ENCODE measurements at regions not wholly inside any gene's neighbourhood (a gene's known extent, or its start where the extent isn't known, plus 50 kb on each side); places are given as distances from the start of the nearest gene placed in this dataset.

DNA sequence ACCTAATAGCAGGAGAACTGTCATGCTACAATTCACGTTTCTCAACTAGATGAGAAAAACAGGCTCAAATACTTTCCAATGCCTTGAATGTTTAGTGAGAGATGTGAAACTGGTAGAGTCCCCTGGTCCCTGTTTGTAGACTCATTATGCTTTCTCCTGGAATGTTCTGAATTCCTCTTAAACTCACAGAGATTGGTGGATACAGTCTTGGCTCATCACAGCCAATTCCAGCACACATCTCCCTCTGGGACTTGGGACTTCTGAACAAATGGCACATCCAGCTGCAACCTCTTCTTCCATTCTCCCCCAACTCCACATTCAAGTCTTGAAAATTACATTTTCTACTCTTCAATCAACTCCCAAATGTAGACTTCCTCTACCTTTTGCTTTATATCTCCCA, 58.4 kb upstream of the NT5C1B start:
- Histone ChIP-seq H3K9ac (ENCODE audit: low read depth, low read length) (no peak overlapping the region), H2BK20ac (ENCODE audit: low read depth, low read length) (no peak overlapping the region), H3K14ac (replicated peaks; ENCODE audit: low read depth, low read length) (no peak overlapping the region), H4K5ac (ENCODE audit: low read depth, low read length) (no peak overlapping the region), H3K4me3 (ENCODE audit: insufficient read depth, low read depth, low read length) (no peak overlapping the region), H3K27ac (ENCODE audit: insufficient read depth, low read length) (no peak overlapping the region), H4K91ac (ENCODE audit: insufficient read depth, low read depth, low read length) (no peak overlapping the region), H3K56ac (ENCODE audit: extremely low read depth, insufficient read depth, low read length) (no peak overlapping the region), H2AK5ac (ENCODE audit: low read depth, low read length) (no peak overlapping the region), H3K9me3 (ENCODE audit: control insufficient read depth, insufficient read depth, low read length) (no peaks in the 10 kb centered on the region), H4K8ac (ENCODE audit: low read depth in 2 of 2, low read length in 2 of 2) (no peak overlapping the region), H2AFZ (replicated peaks; ENCODE audit: low read length, poor library complexity) (no peak overlapping the region), H4K20me1 (ENCODE audit: insufficient read depth, low read length) (no peaks in the 10 kb centered on the region), H3K36me3 (ENCODE audit: control insufficient read depth, insufficient read depth, low read length) (no peaks in the 10 kb centered on the region), H3K79me1 (ENCODE audit: low read depth in 1 of 2, low read length in 2 of 2) (no peaks in the 10 kb centered on the region), H3K27me3 (ENCODE audit: control insufficient read depth, insufficient read depth, low read length) (no peaks in the 10 kb centered on the region), H2AK9ac (replicated peaks; ENCODE audit: low read depth, low read length, poor library complexity) (no peak overlapping the region), H2BK15ac (ENCODE audit: low read depth, low read length) (no peak overlapping the region), H3K4me1 (ENCODE audit: control insufficient read depth, insufficient read depth, low read length) (peaks cover 2% of the 10 kb centered on the region; the same call in 1 of the 2 replicates), H3K9me1 (ENCODE audit: insufficient read depth, low read length) (no peaks in the 10 kb centered on the region), H3K23ac (ENCODE audit: low read depth, low read length) (no peak overlapping the region), H3K4ac (ENCODE audit: low read depth, low read length) (no peak overlapping the region), H3K18ac (ENCODE audit: low read depth, low read length) (no peak overlapping the region), H2BK120ac (ENCODE audit: low read depth, low read length) (no peak overlapping the region), H3K4me2 (ENCODE audit: low read depth, low read length) (no peak overlapping the region), H2BK5ac (ENCODE audit: low read depth, low read length, poor library complexity, severe bottlenecking) (no peak overlapping the region)
- TF ChIP-seq MXI1 (IDR thresholded peaks at IDR 0.05; ENCODE audit: borderline replicate concordance, low read depth, low read length) (no peak), RCOR1 (IDR thresholded peaks at IDR 0.05; ENCODE audit: insufficient replicate concordance, low read length) (no peak), SMC3 (IDR thresholded peaks at IDR 0.05; ENCODE audit: low read depth, low read length) (no peak), RFX5 (IDR thresholded peaks at IDR 0.05; ENCODE audit: low read depth, low read length) (no peak), RAD21 (IDR thresholded peaks at IDR 0.05; ENCODE audit: low read length) (no peak), MAZ (IDR thresholded peaks at IDR 0.05; ENCODE audit: borderline replicate concordance, low read depth, low read length) (no peak), BHLHE40 (IDR thresholded peaks at IDR 0.05; ENCODE audit: low read depth, low read length) (no peak), NFE2L2 (IDR thresholded peaks at IDR 0.05; ENCODE audit: low read depth, low read length) (no peak), POLR2A (IDR thresholded peaks at IDR 0.05; ENCODE audit: low read depth, low read length) (no peak), MAFK (IDR thresholded peaks at IDR 0.05; ENCODE audit: low read depth, low read length) (no peak), CHD1 (IDR thresholded peaks at IDR 0.05; ENCODE audit: low read depth, low read length) (no peak)
- TF ChIP-seq, protein P1, sequence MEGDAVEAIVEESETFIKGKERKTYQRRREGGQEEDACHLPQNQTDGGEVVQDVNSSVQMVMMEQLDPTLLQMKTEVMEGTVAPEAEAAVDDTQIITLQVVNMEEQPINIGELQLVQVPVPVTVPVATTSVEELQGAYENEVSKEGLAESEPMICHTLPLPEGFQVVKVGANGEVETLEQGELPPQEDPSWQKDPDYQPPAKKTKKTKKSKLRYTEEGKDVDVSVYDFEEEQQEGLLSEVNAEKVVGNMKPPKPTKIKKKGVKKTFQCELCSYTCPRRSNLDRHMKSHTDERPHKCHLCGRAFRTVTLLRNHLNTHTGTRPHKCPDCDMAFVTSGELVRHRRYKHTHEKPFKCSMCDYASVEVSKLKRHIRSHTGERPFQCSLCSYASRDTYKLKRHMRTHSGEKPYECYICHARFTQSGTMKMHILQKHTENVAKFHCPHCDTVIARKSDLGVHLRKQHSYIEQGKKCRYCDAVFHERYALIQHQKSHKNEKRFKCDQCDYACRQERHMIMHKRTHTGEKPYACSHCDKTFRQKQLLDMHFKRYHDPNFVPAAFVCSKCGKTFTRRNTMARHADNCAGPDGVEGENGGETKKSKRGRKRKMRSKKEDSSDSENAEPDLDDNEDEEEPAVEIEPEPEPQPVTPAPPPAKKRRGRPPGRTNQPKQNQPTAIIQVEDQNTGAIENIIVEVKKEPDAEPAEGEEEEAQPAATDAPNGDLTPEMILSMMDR (conservative IDR thresholded peaks at IDR 0.05; ENCODE audit: low read depth, low read length) = no peak
- TF ChIP-seq, protein P2, sequence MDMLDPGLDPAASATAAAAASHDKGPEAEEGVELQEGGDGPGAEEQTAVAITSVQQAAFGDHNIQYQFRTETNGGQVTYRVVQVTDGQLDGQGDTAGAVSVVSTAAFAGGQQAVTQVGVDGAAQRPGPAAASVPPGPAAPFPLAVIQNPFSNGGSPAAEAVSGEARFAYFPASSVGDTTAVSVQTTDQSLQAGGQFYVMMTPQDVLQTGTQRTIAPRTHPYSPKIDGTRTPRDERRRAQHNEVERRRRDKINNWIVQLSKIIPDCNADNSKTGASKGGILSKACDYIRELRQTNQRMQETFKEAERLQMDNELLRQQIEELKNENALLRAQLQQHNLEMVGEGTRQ (IDR thresholded peaks at IDR 0.05; ENCODE audit: low read depth, low read length) = no peak
- TF ChIP-seq, protein P3, sequence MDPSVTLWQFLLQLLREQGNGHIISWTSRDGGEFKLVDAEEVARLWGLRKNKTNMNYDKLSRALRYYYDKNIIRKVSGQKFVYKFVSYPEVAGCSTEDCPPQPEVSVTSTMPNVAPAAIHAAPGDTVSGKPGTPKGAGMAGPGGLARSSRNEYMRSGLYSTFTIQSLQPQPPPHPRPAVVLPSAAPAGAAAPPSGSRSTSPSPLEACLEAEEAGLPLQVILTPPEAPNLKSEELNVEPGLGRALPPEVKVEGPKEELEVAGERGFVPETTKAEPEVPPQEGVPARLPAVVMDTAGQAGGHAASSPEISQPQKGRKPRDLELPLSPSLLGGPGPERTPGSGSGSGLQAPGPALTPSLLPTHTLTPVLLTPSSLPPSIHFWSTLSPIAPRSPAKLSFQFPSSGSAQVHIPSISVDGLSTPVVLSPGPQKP (IDR thresholded peaks at IDR 0.05; ENCODE audit: borderline replicate concordance, low read depth, low read length) = no peak
- BruUV-seq (replicated peaks) = no TSS peak
- intact Hi-C loops (cut with micrococcal nuclease) = no loop called here
- DNase-seq = no peak
- WGBS, 2 experiments (ENCODE audit: extremely low coverage in 2 of 2, insufficient read length in 1 of 2) = no CpG with 5 or more reads among the region's 1 CpG
- ChIA-PET POLR2A (ENCODE audit: unreplicated experiment) (no interaction called here), CTCF (no interaction called here)
- no peak for ATAC-seq (ENCODE audit: low read depth)
- dilution Hi-C loops (cut with HindIII; ENCODE audit: low sequenced_read_pairs, unreplicated experiment) = no loop called here
- in situ Hi-C loops (cut with MboI; ENCODE audit: low sequenced_read_pairs) = no loop called here

All from IMR-90 (cell line).